ENCODE measurements at regions not wholly inside any gene's neighbourhood (a gene's known extent, or its start where the extent isn't known, plus 50 kb on each side); places are given as distances from the start of the nearest gene placed in this dataset.

DNA sequence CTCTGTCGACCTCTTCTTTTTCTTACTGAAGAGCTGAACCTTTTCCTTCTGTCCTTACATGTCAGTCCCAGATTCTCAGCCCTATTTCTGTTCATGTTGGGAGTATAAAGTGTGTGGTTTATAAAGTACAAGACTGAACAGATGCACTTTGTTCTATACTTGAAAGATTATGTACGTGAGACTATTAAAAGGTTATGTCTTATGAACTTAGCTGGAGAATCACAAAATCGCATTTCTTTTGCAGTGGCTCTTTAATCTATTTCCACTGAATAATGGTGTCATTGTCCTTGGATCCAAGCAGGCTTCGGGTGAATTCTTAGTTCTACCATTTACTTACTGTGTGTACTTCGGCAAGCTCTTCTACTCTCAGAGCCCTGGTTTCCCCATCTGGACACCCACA lies 558.4 kb downstream of the TMEM135 start:
- no peak for TF ChIP-seq POLR2A (IDR thresholded peaks at IDR 0.05)
- no peak for TF ChIP-seq CTCF (IDR thresholded peaks at IDR 0.05)

Measured in lower leg skin (tissue), 3 donors.